Effector memory CD4-positive, alpha-beta T cell (primary cell): ENCODE measurements at regions not wholly inside any gene's neighbourhood (a gene's known extent, or its start where the extent isn't known, plus 50 kb on each side); places are given as distances from the start of the nearest gene placed in this dataset.
"Not testable (repeated sequence)": the region's sequence is repeated elsewhere in the genome, so short reads cannot be mapped to it uniquely, and the experiment has no call there.

Source experiments
- DNase-seq, 3 donors: peaks; one replicate each; pipeline ENCODE4 v3.0.0-alpha.2; 2020
- H3K27ac ChIP-seq: 2 replicates; pipeline ENCODE4 v1.7.0; 2013; ENCODE audit warnings: mild to moderate bottlenecking, low read length, moderate library complexity; ENCODE audit not compliant: insufficient read depth, poor library complexity, severe bottlenecking
- H3K27me3 ChIP-seq: replicated peaks from 2 replicates; pipeline ENCODE4 v1.7.0; 2013; ENCODE audit warnings: mild to moderate bottlenecking, low read length; ENCODE audit not compliant: insufficient read depth, control insufficient read depth, poor library complexity, severe bottlenecking
- H3K36me3 ChIP-seq: 2 replicates; pipeline ENCODE4 v1.7.0; 2013; ENCODE audit warnings: mild to moderate bottlenecking, low read length, moderate library complexity; ENCODE audit not compliant: control insufficient read depth, insufficient read depth
- H3K4me1 ChIP-seq: 2 replicates; pipeline ENCODE4 v1.7.0; 2013; ENCODE audit warnings: low read length, mild to moderate bottlenecking; ENCODE audit not compliant: control insufficient read depth, insufficient read depth, poor library complexity, severe bottlenecking
- H3K4me3 ChIP-seq: 2 replicates; pipeline ENCODE4 v1.7.0; 2013; ENCODE audit warnings: low read length, low read depth, mild to moderate bottlenecking; ENCODE audit not compliant: insufficient read depth, poor library complexity, severe bottlenecking
- H3K9me3 ChIP-seq: 2 replicates; pipeline ENCODE4 v1.7.0; 2013; ENCODE audit warnings: mild to moderate bottlenecking, low read length, moderate library complexity; ENCODE audit not compliant: control insufficient read depth

DNA sequence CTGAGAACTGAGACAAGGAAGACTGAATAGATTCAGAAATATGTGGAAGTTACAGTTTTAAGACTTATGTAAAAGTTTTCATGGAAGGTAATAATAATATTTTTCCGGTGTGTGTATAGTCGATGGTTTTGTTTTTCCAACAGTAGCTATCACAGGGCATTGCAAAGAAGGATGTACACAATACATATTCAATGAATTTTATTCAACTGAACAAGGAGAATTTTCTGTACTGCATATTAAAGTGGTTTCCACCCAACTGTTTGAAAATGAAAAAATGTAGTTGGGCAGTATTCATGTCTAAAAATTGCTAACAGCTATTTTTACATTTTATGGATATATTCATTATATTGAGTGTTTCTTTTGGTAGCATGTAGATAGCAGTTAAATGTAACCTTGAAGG is 350.3 kb upstream of the ATP10A start:
- H3K27ac ChIP-seq, result no peak overlapping the region
- no peaks in the 10 kb centered on the region for H3K4me1 ChIP-seq
- no peaks in the 10 kb centered on the region for H3K27me3 ChIP-seq
- no peak overlapping the region for H3K4me3 ChIP-seq
- no peaks in the 10 kb centered on the region for H3K9me3 ChIP-seq
- H3K36me3 ChIP-seq, result no peaks in the 10 kb centered on the region
- no peak for DNase-seq

DNA sequence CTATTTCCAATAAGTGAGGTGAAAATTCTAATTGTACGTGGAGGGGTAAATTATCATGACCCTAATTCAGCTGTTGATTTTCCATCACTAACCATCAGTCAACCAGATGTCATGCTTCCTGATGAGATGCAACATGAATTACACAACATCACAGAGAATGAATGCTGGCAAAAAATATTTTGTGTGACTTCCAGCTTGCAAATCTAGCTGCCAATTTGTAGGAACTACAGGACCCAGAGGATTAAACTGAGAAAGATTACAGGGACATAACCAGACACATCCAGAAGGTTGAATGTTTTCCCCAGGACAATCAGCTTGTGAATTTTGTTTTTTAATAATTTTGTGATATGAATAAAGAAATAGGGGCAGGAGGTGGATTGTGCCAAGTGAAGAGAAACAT is 349.0 kb upstream of the ATP10A start:
- no peak for DNase-seq
- H3K9me3 ChIP-seq, result no peaks in the 10 kb centered on the region

GRCh38 chr15:26210980-26211379 is 347.9 kb upstream of the ATP10A start:
- Histone ChIP-seq H3K9me3 (no peaks in the 10 kb centered on the region), H3K4me3 (no peak overlapping the region), H3K27ac (no peak overlapping the region), H3K4me1 (no peaks in the 10 kb centered on the region), H3K27me3 (no peaks in the 10 kb centered on the region), H3K36me3 (no peaks in the 10 kb centered on the region)
- no peak for DNase-seq

More for the DNA sequence above, 349.0 kb upstream of the ATP10A start:
- Histone ChIP-seq H3K36me3 (no peaks in the 10 kb centered on the region), H3K4me1 (no peaks in the 10 kb centered on the region), H3K4me3 (no peak overlapping the region), H3K27me3 (no peaks in the 10 kb centered on the region), H3K27ac (no peak overlapping the region)

GRCh38 chr15:26201177-26201858 is 338.2 kb upstream of the ATP10A start:
- H3K27ac ChIP-seq, result no peak overlapping the region
- H3K27me3 ChIP-seq, result no peaks in the 10 kb centered on the region
- H3K4me1 ChIP-seq, result no peaks in the 10 kb centered on the region
- H3K36me3 ChIP-seq, result no peaks in the 10 kb centered on the region
- no peaks in the 10 kb centered on the region for H3K9me3 ChIP-seq
- DNase-seq, result no peak
- H3K4me3 ChIP-seq, result no peak overlapping the region

GRCh38 chr15:26200427-26200826 is 337.3 kb upstream of the ATP10A start:
- Histone ChIP-seq H3K4me3 (no peak overlapping the region), H3K27ac (no peak overlapping the region), H3K4me1 (no peaks in the 10 kb centered on the region), H3K27me3 (no peaks in the 10 kb centered on the region), H3K36me3 (no peaks in the 10 kb centered on the region), H3K9me3 (no peaks in the 10 kb centered on the region)
- no peak for DNase-seq

- no peak for DNase-seq
- no peak overlapping the region for H3K27ac ChIP-seq
- H3K4me1 ChIP-seq, result no peaks in the 10 kb centered on the region
- H3K27me3 ChIP-seq, result no peaks in the 10 kb centered on the region
- no peaks in the 10 kb centered on the region for H3K36me3 ChIP-seq
- no peak overlapping the region for H3K4me3 ChIP-seq
- no peaks in the 10 kb centered on the region for H3K9me3 ChIP-seq
These were observed 334.6 kb upstream of the ATP10A start for GRCh38 chr15:26197719-26198118.

- no peaks in the 10 kb centered on the region for H3K36me3 ChIP-seq
- no peak overlapping the region for H3K27ac ChIP-seq
- no peaks in the 10 kb centered on the region for H3K9me3 ChIP-seq
- H3K27me3 ChIP-seq, result no peaks in the 10 kb centered on the region
- no peaks in the 10 kb centered on the region for H3K4me1 ChIP-seq
- H3K4me3 ChIP-seq, result no peak overlapping the region
- DNase-seq, result no peak
These were observed 333.9 kb upstream of the ATP10A start for GRCh38 chr15:26197060-26197459.

- H3K4me1 ChIP-seq, result no peaks in the 10 kb centered on the region
- no peaks in the 10 kb centered on the region for H3K36me3 ChIP-seq
- H3K27me3 ChIP-seq, result no peaks in the 10 kb centered on the region
- no peak overlapping the region for H3K4me3 ChIP-seq
- DNase-seq, result no peak
- no peak overlapping the region for H3K27ac ChIP-seq
- H3K9me3 ChIP-seq, result no peaks in the 10 kb centered on the region
These were observed 328.1 kb upstream of the ATP10A start for GRCh38 chr15:26191193-26191592.

- H3K4me3 ChIP-seq, H3K36me3 ChIP-seq, H3K9me3 ChIP-seq, H3K27ac ChIP-seq, H3K4me1 ChIP-seq, DNase-seq, H3K27me3 ChIP-seq: not testable (repeated sequence)
These were observed 323.0 kb upstream of the ATP10A start for GRCh38 chr15:26186138-26186537.

DNA sequence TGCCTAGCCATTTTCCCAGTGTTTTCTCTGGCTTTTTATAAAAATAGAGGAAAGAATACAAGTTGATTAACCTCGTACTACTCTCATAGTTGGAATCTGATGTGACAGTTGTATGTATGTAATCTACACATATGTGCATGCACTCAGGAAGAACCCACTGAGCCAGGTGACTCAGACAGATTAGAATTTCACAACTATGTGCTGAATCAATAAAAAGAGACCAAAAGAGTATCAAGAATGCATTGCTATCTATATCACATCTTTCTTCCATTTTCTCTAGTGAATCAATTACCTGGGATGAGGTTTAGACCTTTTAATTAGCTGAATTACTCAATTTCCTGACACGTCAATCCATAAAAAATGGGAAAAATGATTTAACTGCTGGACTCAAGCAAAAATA is 319.3 kb upstream of the ATP10A start:
- no peaks in the 10 kb centered on the region for H3K27me3 ChIP-seq
- no peaks in the 10 kb centered on the region for H3K9me3 ChIP-seq
- no peak overlapping the region for H3K4me3 ChIP-seq
- H3K4me1 ChIP-seq, result no peaks in the 10 kb centered on the region
- no peaks in the 10 kb centered on the region for H3K36me3 ChIP-seq
- no peak overlapping the region for H3K27ac ChIP-seq
- DNase-seq, result no peak
